Astrocyte of the cerebellum (primary cell): ENCODE measurements at regions not wholly inside any gene's neighbourhood (a gene's known extent, or its start where the extent isn't known, plus 50 kb on each side); places are given as distances from the start of the nearest gene placed in this dataset.
A peak's percentile ranks its signal among the peaks of the same experiment; 100 is the strongest.

Experiments used
- DNase-seq: peaks from one replicate; pipeline ENCODE4 v3.0.0-alpha.2; 2011; ENCODE audit warnings: low read depth
- H3K4me3 ChIP-seq: 2 replicates; pipeline ENCODE4 v1.5.1; 2011; ENCODE audit warnings: mild to moderate bottlenecking, low read depth, low read length, moderate library complexity
- in situ Hi-C: cut with HindIII; loops from 2 replicates; pipeline ENCODE4 v1.10.0; 2017; ENCODE audit warnings: low sequenced_read_pairs
- TF ChIP-seq, protein P1 (sequence below): IDR thresholded peaks from 2 replicates; pipeline ENCODE4 v1.5.1; 2012; ENCODE audit warnings: low read length, low read depth, moderate library complexity, mild to moderate bottlenecking; ENCODE audit errors: missing control alignments

DNA sequence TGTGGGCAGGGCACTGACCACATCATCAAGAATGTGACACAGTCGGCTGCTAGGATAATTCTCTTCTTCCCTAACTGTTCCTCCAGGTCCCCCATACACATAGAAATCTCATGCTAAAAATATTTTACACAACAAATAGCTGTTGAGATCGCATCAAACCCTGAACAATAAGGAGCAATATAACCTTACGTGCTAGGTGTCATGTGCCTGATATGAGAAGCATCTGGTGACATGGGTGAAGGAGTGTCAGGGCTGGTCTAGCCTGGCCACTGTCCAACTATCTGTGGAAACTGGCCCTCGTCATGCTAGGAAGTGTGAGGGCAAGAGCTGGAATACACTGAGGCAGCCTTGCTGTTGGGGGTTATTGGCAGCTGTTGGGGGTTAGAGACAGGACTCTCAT, 167.3 kb upstream of the PGRMC2 start:
- in situ Hi-C loops = loop anchor here (5.0 to 25.0 kb wide), 2 partner anchors 102 to 407 kb away; no protein-coding TSS in a partner anchor
- no peak overlapping the region for H3K4me3 ChIP-seq
- TF ChIP-seq, protein P1, sequence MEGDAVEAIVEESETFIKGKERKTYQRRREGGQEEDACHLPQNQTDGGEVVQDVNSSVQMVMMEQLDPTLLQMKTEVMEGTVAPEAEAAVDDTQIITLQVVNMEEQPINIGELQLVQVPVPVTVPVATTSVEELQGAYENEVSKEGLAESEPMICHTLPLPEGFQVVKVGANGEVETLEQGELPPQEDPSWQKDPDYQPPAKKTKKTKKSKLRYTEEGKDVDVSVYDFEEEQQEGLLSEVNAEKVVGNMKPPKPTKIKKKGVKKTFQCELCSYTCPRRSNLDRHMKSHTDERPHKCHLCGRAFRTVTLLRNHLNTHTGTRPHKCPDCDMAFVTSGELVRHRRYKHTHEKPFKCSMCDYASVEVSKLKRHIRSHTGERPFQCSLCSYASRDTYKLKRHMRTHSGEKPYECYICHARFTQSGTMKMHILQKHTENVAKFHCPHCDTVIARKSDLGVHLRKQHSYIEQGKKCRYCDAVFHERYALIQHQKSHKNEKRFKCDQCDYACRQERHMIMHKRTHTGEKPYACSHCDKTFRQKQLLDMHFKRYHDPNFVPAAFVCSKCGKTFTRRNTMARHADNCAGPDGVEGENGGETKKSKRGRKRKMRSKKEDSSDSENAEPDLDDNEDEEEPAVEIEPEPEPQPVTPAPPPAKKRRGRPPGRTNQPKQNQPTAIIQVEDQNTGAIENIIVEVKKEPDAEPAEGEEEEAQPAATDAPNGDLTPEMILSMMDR = no peak
- DNase-seq = no peak

DNA sequence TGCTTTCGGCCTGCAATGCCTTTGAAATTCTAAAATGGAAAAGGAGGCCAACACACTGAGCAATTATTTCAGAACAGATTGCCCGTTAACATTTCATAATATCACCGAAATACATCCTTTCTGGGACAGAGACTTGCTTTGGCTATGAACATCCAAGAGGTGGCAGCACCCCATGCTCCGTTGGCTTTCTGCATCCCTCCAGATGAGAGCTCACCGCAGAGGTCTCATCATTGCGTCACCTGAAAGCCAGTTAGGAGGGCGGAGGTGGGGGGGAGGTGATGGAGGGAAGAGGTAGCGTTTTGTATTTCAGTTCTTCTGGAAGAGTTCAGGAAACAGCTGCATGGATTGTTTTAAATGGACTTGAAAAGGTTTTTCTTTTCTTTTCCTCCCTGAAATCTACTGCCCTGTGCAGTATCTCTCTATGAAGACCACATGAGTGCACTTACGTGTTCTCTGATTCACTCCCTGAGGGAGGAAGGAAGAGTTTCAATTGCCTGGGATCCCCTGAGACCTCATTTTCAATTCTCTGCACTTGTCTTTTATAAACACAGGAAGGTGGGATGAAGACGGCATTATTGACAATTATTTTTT, 166.8 kb upstream of the PGRMC2 start:
- DNase-seq = peak; percentile 88
- H3K4me3 ChIP-seq = no peak overlapping the region
- TF ChIP-seq, protein P1 = peak; percentile 89
- in situ Hi-C loops = loop anchor here (25.0 kb wide), 1 partner anchor 408 kb away; no protein-coding TSS in a partner anchor

DNA sequence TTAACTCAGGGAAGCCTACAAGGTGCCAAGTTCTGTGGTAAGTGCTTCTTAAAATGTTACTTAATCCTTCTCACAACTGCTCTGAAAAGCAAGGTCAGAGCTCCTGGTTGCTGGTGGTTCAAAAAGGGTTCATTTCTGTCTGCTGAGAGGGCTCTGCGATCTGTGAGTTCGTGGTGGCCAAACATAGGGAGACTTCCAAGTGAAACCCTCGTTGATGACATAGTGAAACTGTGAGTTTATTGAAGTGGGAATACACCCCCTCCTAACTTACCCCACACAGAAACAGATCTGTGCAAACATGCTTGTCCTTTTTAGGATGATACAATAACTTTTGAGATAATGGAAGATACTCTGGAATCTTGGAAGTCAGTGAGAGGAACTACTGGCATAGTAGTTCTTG, 164.8 kb upstream of the PGRMC2 start:
- in situ Hi-C loops = loop anchor here (25.0 kb wide), 1 partner anchor 410 kb away; no protein-coding TSS in a partner anchor
- no peak overlapping the region for H3K4me3 ChIP-seq
- TF ChIP-seq, protein P1 = no peak
- no peak for DNase-seq

DNA sequence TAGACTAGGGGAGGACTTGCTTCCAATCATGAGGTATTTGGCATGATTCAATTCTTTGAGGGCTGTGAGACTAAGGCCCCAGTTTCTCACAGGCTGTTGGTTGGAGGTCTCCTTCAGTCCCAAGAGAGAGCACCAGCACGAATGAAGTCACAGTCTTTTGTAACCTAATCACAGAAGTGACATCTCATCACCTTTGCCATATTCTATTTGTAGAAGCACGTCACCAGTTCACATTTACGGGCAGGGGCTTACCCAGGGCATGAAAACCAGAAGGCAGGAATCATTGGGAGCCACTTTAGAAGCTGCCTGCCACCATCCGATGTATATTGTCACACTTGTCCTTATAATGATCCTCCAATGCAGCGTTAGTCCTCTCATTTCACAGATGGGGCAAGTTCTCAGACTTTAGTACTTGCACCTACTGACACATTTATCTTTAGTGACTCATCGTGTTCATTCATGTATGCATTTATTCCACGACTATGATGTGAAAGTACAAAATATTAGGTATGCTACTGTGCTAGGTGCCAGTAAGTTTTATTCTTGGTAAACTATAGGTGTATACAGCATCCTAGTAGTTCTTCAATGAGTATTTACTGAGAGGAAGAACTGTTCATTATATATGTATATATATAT, 163.8 kb upstream of the PGRMC2 start:
- TF ChIP-seq, protein P1 = no peak
- in situ Hi-C loops = loop anchor here (25.0 kb wide), 1 partner anchor 411 kb away; no protein-coding TSS in a partner anchor
- no peak for DNase-seq
- H3K4me3 ChIP-seq = no peak overlapping the region

DNA sequence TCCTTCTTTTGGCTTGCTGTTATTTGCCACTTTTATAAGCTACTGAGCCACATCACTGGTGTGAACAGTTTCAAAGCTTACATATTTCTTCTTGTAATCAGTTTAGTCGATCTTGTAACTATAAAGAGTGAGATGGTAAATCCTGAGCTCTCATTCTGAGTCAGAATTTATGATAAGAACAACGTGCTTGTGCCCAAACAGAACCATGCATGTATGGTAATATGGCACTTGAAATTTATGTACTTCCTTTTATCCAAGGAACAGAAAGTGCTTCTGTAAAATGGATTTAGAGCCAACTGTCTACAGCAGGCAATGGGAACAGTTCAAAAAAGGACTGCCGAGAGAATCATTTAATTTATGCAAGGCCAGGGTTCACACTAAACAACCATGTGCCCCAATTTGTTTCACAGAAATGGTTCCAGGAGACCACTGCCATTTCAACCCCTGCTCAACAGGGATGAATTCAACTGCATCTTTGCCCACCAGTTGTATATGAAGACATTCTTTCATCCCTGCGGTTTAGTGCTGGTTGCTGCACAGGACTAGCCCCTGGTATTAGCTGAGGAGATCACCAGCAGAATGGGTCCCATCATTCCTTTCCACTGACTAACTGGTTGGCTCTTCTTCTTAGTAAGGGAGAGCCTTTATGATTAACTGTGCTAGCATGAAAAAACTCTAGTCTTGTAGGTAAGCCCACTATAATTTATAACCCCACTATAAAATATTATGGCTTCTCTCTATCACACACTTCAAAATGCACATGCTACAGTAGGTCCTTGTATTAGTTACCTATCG, 162.9 kb upstream of the PGRMC2 start:
- DNase-seq = no peak
- TF ChIP-seq, protein P1 = no peak
- H3K4me3 ChIP-seq = no peak overlapping the region
- in situ Hi-C loops = loop anchor here (25.0 kb wide), 1 partner anchor 412 kb away; no protein-coding TSS in a partner anchor

DNA sequence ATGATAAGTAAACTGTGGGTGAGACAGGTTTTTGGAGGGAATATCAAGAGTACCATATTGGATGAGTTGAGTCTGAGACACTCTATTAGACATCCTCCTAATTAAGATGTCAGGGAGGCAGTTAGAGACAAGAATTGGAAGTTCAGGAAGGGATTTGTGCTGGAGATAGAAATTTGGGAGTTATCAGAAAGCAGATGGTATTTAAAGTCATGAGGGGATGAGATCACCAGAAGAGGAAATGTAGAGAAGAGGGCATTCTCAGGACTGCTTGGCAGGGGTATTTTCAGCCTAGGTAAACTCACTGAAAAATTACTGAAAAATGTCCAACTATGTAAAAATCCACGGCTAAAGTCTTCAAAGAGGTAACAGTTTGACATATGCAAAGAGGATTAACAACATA, 161.6 kb upstream of the PGRMC2 start:
- TF ChIP-seq, protein P1 = no peak
- DNase-seq = no peak
- H3K4me3 ChIP-seq = no peak overlapping the region
- in situ Hi-C loops = no loop called here
